Epidermal melanocyte (primary cell): ENCODE measurements at regions not wholly inside any gene's neighbourhood (a gene's known extent, or its start where the extent isn't known, plus 50 kb on each side); places are given as distances from the start of the nearest gene placed in this dataset.
A peak's percentile ranks its signal among the peaks of the same experiment; 100 is the strongest.

Source experiments
- DNase-seq: peaks from one replicate; pipeline ENCODE4 v3.0.0; 2011; ENCODE audit warnings: low spot score; ENCODE audit not compliant: insufficient read length

GRCh38 chr2:71844967-71845366, 302.7 kb downstream of the CYP26B1 start:
- DNase-seq: no peak

DNA sequence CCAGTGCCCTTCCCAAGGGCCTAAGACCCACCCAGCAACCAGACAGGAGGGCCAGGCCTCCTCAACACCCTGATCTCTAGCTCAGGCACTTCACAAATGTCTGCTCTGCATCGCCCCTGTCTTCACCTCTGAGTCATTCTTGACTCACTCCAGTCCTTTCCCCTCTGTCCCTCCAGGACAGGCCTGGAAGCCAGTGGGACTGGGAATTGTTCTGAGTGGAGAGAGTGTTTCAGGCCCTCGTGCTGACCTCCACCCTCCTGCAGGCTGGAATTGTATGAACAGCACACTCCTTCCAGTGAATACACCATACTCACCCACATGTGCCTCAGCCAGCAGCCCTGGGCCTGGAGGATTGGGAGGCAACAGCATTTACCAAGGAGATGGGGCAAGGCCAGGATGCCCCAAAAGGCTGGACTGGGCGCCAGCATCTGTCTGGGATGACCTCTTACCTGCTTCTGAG, 304.2 kb downstream of the CYP26B1 start:
- DNase-seq: no peak

DNA sequence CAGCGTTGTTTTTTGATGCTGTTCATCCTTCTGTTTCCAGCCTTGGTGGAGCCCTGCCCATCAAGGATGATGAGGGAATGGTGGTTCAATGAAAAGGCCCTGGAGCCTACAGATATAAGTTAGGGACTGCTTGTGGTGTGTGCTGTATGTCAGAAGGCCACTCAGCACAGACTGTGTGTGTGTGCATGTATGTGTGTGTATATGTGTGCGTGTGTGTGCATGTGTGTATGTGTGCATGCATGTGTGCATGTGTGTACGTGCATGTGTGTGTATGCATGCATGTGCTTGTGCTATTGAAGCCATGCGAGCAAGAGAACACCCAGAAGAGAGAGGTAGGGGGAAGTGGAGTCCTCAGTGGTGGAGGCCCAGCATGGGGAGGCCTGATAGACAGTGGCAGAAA, 304.9 kb downstream of the CYP26B1 start:
- DNase-seq: no peak

DNA sequence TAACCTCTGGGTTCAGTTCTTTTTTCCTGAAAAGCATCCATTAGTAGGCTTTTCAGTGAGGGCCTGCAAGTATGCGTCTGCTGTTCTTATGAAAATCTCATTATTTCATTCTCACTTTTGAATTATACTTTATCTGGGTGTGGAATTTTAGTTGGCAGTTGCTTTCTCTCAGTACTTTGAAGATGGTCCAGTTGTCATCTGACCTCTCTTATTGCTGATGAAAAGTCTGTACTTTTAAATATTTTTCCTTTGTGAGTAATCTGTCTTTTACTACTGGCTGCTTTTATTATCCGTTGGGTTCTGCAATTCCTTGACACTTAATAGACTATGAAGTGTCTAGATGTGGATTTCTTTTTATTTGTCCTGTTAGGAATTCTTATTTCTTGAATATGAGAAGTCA, 307.8 kb downstream of the CYP26B1 start:
- no peak for DNase-seq

DNA sequence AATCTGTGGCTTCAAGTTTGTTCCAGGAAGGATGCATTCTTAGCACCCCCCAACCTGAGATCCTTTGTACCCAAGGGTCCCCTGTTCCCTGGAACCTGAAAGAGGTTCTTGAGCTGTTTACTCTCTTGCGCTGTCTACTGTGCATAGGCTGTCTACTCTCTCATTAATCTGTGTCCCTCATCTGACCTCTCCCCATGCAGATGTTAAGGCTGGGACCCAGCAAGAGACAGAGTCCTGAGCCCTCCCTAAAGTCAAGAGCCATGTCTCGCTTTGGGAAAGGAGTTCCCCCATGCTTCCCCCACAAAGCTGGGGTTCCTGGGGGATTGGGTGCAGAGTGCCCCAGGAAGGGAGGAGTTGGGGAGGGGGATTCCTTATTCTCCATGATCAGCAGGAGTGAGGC, 312.9 kb downstream of the CYP26B1 start:
- DNase-seq: no peak

GRCh38 chr2:71833855-71834560, 313.7 kb downstream of the CYP26B1 start:
- DNase-seq: peak; percentile 62

GRCh38 chr2:71833272-71833671, 314.4 kb downstream of the CYP26B1 start:
- no peak for DNase-seq

GRCh38 chr2:71832844-71833243, 314.8 kb downstream of the CYP26B1 start:
- no peak for DNase-seq

- DNase-seq: no peak
Measured at GRCh38 chr2:71832388-71832787, 315.3 kb downstream of the CYP26B1 start.

GRCh38 chr2:71831193-71831577, 316.5 kb downstream of the CYP26B1 start:
- no peak for DNase-seq

GRCh38 chr2:71830497-71831192, 317.0 kb downstream of the CYP26B1 start:
- no peak for DNase-seq

- DNase-seq: no peak
Measured at GRCh38 chr2:71829008-71829407, 318.7 kb downstream of the CYP26B1 start.

- no peak for DNase-seq
Measured at GRCh38 chr2:71827973-71828372, 319.7 kb downstream of the CYP26B1 start.

DNA sequence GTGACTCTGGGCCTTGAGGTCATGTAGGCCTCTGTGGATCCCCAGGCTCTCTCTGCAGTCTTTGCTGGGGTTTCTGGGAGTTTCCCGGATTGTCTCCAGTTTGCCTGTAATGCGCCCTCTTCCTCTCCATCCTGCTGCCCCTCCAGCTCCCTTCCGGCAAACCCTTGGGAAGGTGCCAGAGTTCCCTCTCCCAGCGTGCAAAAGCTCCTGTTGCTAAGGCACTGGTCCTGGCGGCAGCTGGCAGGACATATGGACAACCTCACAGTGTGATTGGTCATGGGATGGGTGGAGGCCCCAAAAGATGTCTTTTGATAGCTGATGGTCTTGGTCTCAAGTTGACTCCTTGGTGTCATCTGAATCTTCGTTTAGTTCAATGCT, 320.1 kb downstream of the CYP26B1 start:
- DNase-seq: no peak

DNA sequence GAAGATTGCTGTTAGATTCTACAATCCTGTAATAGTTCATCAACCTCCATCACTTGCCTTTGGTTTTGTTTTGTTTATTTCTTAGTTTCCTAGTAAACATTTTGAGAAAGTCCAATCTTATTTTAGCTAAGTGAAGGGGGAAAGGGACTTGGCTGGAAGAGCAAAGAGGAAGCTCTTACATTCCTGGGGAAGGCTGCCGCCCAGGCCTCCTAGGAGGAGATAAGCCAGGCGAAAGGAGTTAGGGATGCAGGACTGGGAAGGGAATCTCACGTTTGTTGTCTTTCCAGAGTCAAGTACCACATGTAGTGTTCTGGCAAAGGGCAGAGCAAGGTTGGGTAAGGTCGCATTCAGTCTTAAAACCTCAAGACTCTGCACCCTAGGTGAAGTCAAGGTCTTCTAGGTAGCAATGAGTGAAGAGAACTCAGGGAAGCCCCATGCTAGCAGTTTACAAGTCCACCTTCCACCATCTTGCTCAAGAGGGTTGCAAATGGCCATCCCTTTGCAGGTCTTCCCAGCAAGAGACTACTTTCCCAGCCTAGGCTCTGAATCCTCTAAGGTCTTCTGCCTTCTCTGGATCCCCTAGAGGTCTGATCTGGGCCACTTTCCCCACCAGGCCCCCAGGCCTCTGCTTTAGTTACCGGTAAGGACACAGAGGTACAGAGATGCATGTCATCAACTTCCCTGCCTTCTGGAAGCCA, 320.7 kb downstream of the CYP26B1 start:
- no peak for DNase-seq

- DNase-seq: no peak
Measured at GRCh38 chr2:71826299-71826698, 321.4 kb downstream of the CYP26B1 start.

GRCh38 chr2:71824436-71824835, 323.2 kb downstream of the CYP26B1 start:
- no peak for DNase-seq

- DNase-seq: no peak
Measured at GRCh38 chr2:71823526-71823925, 324.1 kb downstream of the CYP26B1 start.

DNA sequence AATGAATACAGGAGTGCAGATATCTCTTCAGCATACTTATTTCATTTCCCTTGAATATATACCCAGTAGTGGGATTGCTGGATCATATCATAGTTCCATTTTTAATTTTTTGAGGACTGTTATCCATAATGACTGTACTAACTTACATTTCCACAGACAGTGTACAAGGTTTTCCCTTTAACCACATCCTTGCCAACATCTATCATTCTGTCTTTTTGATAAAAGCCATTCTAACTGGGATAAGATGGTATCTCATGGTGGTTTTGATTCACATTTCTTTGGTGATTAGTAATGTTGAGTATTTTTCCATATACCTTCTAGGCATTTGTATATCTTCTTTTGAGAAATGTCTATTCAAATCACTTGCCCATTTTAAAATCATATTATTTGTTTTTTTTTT, 325.2 kb downstream of the CYP26B1 start:
- no peak for DNase-seq

DNA sequence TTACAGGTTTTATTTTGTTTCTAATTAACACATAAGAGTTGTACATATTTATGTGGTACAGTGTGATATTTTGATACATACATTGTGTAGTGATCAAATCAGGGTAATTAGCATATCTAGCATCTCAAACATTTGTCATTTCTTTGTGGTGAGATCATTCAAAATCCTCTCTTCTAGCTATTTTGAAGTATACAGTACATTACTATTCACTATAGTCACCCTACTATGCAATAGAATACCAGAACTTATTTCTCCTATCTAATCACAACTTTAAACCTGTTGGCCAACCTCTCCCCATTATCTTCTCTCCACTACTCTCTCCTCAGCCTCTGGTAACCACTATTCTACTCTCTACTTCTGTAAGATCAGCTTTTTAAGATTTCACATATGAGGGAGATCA, 325.8 kb downstream of the CYP26B1 start:
- no peak for DNase-seq

DNA sequence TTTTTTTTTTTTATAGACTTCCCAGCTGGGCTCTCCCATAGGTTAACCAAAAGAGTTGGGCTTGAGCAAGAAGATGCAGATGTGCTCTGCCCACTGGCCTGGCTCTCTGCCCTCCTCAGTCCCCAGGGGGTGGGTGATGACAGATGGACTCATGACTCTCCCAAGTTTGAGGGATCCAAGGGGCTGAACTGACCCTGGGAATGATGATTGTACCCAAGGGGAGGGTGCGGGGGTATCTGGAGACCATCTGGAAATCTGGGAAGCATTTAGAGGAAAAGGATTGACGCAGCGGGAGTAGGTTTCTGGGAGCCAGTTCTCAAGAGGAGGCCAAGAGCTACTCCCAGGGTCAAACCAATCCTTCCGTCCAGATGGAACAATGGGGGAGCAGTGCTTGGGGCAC, 330.8 kb downstream of the CYP26B1 start:
- DNase-seq: no peak

DNA sequence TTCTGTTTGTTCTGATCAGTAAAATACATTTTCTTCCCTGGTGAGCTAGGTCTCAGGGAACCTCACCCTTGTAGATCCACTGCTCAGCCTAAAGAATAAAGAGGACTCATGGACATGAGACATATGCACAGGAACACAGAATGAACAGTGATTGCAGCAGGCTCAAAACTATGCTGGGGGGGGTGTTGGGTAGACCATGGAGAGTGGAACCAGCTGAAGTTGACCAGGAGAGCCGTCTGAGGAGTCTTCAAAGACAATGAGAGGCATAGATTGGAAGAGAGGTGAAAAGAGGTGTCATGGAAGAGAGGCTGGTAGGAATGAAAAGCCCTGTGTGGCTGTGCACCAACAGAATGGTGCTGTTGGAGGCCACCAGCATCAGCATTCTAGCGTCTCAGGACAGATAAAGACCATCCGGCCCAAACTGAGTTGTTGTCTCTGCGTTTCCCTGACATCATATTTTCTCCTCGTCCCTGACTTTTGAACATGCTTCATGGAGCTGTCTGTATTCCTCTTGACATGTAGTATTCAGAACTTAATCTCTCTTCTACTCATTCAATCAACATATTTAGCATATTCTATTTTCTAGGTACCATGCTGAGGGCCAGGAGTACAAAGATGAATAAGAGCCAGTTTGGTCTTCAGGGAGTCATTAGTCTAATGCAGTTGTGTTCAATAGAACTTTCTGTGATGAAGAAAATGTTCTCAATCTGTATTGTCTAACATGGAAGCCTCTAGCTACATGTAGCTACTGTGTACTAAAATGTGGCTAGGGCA, 331.8 kb downstream of the CYP26B1 start:
- DNase-seq: no peak
